ENCODE measurements at regions not wholly inside any gene's neighbourhood (a gene's known extent, or its start where the extent isn't known, plus 50 kb on each side); places are given as distances from the start of the nearest gene placed in this dataset.

- DNase-seq (ENCODE audit: low read depth): no peak
- no peak for TF ChIP-seq CTCF (IDR thresholded peaks at IDR 0.05; ENCODE audit: low read length, missing control alignments)
- no peak overlapping the region for H3K4me3 ChIP-seq (replicated peaks; ENCODE audit: low read depth, low read length)
Measured at GRCh38 chr4:10974371-10974770, 289.8 kb upstream of the CLNK start.

GRCh38 chr4:10973686-10974085, 289.1 kb upstream of the CLNK start:
- TF ChIP-seq CTCF (IDR thresholded peaks at IDR 0.05; ENCODE audit: low read length, missing control alignments): no peak
- H3K4me3 ChIP-seq (replicated peaks; ENCODE audit: low read depth, low read length): no peak overlapping the region
- no peak for DNase-seq (ENCODE audit: low read depth)

GRCh38 chr4:10971800-10972401, 287.3 kb upstream of the CLNK start:
- H3K4me3 ChIP-seq (replicated peaks; ENCODE audit: low read depth, low read length): no peak overlapping the region
- no peak for DNase-seq (ENCODE audit: low read depth)
- TF ChIP-seq CTCF (IDR thresholded peaks at IDR 0.05; ENCODE audit: low read length, missing control alignments): no peak

- no peak for TF ChIP-seq CTCF (IDR thresholded peaks at IDR 0.05; ENCODE audit: low read length, missing control alignments)
- DNase-seq (ENCODE audit: low read depth): no peak
- no peak overlapping the region for H3K4me3 ChIP-seq (replicated peaks; ENCODE audit: low read depth, low read length)
Measured at GRCh38 chr4:10965196-10965595, 280.6 kb upstream of the CLNK start.

GRCh38 chr4:10963958-10964703, 279.6 kb upstream of the CLNK start:
- DNase-seq (ENCODE audit: low read depth): no peak
- TF ChIP-seq CTCF (IDR thresholded peaks at IDR 0.05; ENCODE audit: low read length, missing control alignments): no peak
- H3K4me3 ChIP-seq (replicated peaks; ENCODE audit: low read depth, low read length): no peak overlapping the region

GRCh38 chr4:10963241-10963640, 278.7 kb upstream of the CLNK start:
- no peak overlapping the region for H3K4me3 ChIP-seq (replicated peaks; ENCODE audit: low read depth, low read length)
- DNase-seq (ENCODE audit: low read depth): no peak
- TF ChIP-seq CTCF (IDR thresholded peaks at IDR 0.05; ENCODE audit: low read length, missing control alignments): no peak

- TF ChIP-seq CTCF (IDR thresholded peaks at IDR 0.05; ENCODE audit: low read length, missing control alignments): no peak
- H3K4me3 ChIP-seq (replicated peaks; ENCODE audit: low read depth, low read length): no peak overlapping the region
- DNase-seq (ENCODE audit: low read depth): no peak
Measured at GRCh38 chr4:10962246-10962645, 277.7 kb upstream of the CLNK start.
